ENCODE measurements at regions not wholly inside any gene's neighbourhood (a gene's known extent, or its start where the extent isn't known, plus 50 kb on each side); places are given as distances from the start of the nearest gene placed in this dataset.

DNA sequence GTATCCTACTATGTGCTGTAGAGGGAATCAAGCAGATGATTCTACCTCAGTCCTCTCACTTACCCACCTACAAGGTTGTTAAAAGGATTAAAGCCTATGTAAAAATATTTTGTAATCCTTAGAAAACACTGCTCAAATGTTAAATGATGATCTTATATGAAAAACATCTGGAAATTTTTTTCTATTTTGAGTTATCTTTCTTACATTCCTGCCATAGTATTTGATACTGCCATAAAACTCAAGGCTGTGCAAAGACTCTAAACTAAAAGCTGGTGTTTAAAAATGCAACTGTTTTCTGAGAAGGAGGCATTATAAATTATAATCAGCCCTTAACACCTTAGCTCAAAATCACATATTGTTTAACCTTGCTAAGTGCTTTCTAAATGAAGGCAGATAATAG lies 474.2 kb downstream of the PRELID2 start:
- TF ChIP-seq, protein P1, sequence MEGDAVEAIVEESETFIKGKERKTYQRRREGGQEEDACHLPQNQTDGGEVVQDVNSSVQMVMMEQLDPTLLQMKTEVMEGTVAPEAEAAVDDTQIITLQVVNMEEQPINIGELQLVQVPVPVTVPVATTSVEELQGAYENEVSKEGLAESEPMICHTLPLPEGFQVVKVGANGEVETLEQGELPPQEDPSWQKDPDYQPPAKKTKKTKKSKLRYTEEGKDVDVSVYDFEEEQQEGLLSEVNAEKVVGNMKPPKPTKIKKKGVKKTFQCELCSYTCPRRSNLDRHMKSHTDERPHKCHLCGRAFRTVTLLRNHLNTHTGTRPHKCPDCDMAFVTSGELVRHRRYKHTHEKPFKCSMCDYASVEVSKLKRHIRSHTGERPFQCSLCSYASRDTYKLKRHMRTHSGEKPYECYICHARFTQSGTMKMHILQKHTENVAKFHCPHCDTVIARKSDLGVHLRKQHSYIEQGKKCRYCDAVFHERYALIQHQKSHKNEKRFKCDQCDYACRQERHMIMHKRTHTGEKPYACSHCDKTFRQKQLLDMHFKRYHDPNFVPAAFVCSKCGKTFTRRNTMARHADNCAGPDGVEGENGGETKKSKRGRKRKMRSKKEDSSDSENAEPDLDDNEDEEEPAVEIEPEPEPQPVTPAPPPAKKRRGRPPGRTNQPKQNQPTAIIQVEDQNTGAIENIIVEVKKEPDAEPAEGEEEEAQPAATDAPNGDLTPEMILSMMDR (IDR thresholded peaks at IDR 0.05) = no peak
- TF ChIP-seq POLR2A (IDR thresholded peaks at IDR 0.05) = no peak

Data from vagina (tissue), 2 donors.